B cell (primary cell): ENCODE measurements at regions not wholly inside any gene's neighbourhood (a gene's known extent, or its start where the extent isn't known, plus 50 kb on each side); places are given as distances from the start of the nearest gene placed in this dataset.

Experiments
- CTCF ChIP-seq: fragments of 200-600 bp; IDR thresholded peaks from one replicate; pipeline ENCODE4 v1.8.0; 2022; ENCODE audit warnings: antibody characterized with exemption, mild to moderate bottlenecking
- EZH2 ChIP-seq: IDR thresholded peaks from 2 replicates; pipeline ENCODE4 v1.6.1; 2012; ENCODE audit warnings: borderline replicate concordance, low read depth, mild to moderate bottlenecking, moderate library complexity, low read length; ENCODE audit not compliant: insufficient read depth, poor library complexity, severe bottlenecking

DNA sequence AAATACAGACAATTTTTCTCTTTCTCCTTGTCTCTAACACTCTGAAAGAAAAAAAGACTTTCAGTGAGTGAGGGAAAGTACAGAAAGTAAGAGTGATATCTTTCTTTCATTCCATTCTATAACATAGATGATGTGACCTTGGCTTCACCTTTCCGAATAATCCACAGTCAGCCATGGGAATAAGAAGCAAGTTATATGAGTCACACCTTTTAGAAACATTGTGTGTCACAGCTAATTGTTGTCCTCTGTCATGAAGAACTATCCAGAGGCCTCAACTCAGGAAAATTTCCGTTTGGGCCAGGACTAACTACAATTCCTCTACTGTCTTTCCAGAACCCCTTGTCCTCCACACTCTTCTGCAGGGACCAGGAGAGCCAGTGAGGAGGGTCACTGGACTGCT is 209.7 kb upstream of the FAR2 start:
- TF ChIP-seq CTCF (no peak), EZH2 (no peak)
